ENCODE measurements at regions not wholly inside any gene's neighbourhood (a gene's known extent, or its start where the extent isn't known, plus 50 kb on each side); places are given as distances from the start of the nearest gene placed in this dataset.
"Not testable (repeated sequence)": the region's sequence is repeated elsewhere in the genome, so short reads cannot be mapped to it uniquely, and the experiment has no call there.

DNA sequence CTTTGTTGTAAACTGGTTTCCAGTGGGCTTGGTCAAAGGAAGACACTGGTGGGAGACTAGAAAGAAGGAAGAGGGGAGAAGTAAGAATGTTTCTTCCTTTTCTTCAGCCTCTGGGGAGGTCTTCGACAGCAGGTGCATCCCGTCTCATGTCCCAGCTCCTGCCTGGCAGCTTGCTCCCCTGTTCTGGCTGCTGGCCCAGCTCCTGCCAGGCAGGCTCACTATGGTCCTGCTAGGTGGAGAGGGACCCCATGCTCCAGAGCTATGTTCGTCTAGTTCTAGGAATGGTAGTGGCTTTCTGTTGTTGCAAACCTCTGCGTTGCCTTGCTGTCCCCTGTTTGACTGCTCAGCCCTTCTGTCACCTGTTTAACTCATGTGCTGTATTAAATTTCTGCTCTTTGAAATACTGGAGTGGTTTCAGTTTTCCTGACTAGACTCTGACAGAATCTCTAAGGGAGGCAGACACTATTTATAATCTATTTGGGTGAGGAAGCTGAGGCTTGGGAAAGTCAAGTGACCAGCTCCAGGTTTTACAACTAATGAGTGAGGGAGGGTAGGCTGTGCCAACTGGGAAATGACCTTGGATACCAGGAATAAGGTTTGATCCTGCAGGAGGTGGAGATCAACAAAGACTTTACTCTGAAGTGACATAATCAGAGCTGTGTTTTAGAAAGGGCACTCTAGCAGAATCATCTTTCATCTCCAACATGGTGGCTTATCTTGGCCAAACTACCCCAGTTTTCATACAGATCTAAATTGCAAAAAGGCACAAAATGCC lies 94.7 kb upstream of the DDHD1 start:
- Mint-ChIP-seq H3K4me1 (ENCODE audit: low read depth) (no peaks in the 10 kb centered on the region), H3K36me3 (ENCODE audit: low read depth) (no peaks in the 10 kb centered on the region), H3K27ac (no peak overlapping the region), H3K9me3 (peaks cover 15% of the 10 kb centered on the region), H3K27me3 (ENCODE audit: insufficient read depth) (peaks cover 5% of the 10 kb centered on the region), H3K4me3 (no peak overlapping the region)
- DNase-seq (ENCODE audit: low spot score): no peak
- intact Hi-C loops (cut with micrococcal nuclease): no loop called here

DNA sequence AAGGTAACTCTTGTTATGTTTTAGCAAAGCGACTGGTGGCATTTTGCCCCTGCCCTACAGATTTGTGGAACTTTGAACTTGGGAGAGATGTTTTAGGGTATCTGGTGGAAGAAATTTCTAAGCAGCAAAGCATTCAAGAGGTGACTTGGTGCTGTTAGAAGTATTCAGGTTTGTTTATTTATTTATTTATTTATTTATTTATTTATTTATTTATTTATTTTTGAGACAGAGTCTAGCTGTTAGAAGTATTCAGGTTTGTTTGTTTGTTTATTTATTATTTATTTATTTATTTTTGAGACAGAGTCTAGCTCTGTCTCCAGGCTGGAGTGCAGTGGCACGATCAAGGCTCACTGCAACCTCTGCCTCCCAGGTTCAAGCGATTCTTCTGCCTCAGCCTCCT lies 89.8 kb upstream of the DDHD1 start:
- H3K4me1 Mint-ChIP-seq (ENCODE audit: low read depth); H3K36me3 Mint-ChIP-seq (ENCODE audit: low read depth); H3K27me3 Mint-ChIP-seq (ENCODE audit: insufficient read depth); intact Hi-C loops (cut with micrococcal nuclease); DNase-seq (ENCODE audit: low spot score); H3K4me3 Mint-ChIP-seq; H3K27ac Mint-ChIP-seq: not testable (repeated sequence)
- peaks cover 24% of the 10 kb centered on the region for H3K9me3 Mint-ChIP-seq

DNA sequence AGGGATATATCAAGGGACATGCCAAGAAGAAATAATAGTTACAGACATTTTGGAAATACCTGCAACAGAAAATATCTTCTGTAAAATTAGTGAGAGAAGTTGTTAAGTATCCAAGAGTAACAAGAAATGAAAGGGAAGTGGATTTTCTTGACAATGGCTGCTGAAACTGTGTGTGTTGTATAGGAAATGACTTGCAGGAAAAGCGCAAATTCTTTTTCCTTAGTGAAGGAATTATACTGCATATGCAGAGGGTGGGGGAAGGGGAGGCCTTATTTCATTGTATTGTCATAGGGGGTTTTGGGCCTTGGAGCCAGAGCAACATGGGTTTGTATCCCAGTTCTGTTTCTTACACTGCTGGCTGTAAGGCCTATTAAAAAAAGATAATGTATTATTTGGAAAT lies 84.4 kb upstream of the DDHD1 start:
- no peak for DNase-seq (ENCODE audit: low spot score)
- H3K27ac Mint-ChIP-seq: no peak overlapping the region
- intact Hi-C loops (cut with micrococcal nuclease): no loop called here
- no peaks in the 10 kb centered on the region for H3K36me3 Mint-ChIP-seq (ENCODE audit: low read depth)
- no peaks in the 10 kb centered on the region for H3K4me1 Mint-ChIP-seq (ENCODE audit: low read depth)
- no peaks in the 10 kb centered on the region for H3K27me3 Mint-ChIP-seq (ENCODE audit: insufficient read depth)
- H3K4me3 Mint-ChIP-seq: no peak overlapping the region
- peaks cover 6% of the 10 kb centered on the region for H3K9me3 Mint-ChIP-seq

DNA sequence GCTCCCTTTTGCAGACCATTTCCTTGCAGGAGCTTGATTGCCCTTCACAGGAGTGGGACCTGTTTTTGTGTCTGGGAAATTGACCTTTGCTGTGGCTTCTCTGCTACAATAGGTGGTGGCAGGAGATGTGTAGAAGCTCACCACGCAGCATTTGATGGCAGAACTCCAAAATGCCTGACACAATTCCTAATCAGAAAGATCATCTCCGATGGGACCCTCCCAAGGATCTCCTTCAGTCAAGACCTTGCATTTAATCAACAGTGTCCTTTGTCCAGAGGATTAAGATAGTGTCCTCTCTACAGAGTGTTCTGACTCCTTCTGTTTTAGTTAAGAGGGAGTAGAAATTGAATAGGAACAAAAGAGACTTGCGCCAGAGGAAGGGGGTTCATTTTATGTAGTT lies 83.6 kb upstream of the DDHD1 start:
- no peaks in the 10 kb centered on the region for H3K36me3 Mint-ChIP-seq (ENCODE audit: low read depth)
- H3K27me3 Mint-ChIP-seq (ENCODE audit: insufficient read depth): no peaks in the 10 kb centered on the region
- intact Hi-C loops (cut with micrococcal nuclease): no loop called here
- DNase-seq (ENCODE audit: low spot score): no peak
- H3K27ac Mint-ChIP-seq: no peak overlapping the region
- H3K9me3 Mint-ChIP-seq: no peaks in the 10 kb centered on the region
- H3K4me3 Mint-ChIP-seq: no peak overlapping the region
- no peaks in the 10 kb centered on the region for H3K4me1 Mint-ChIP-seq (ENCODE audit: low read depth)

DNA sequence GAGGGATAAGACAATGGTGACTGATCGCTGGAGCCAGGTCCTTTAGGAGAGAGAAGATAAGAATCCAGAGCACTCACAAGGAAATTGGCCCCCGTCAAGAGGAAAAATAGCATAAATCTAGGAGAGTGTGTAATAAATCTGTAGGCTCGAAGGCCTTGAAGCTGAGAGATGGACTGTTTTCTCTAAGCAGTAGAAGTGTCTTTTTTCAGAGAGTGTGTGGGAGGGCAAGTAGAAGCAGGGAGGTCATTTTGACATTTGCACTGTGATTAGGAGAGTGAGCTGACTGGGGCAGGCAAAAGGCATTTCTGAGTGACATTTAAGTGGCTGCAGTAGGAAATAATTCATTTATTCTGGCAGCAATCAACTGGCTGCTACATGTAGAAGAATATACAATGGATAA lies 78.0 kb upstream of the DDHD1 start:
- Mint-ChIP-seq H3K9me3 (peaks cover 11% of the 10 kb centered on the region), H3K27me3 (ENCODE audit: insufficient read depth) (no peaks in the 10 kb centered on the region), H3K27ac (no peak overlapping the region), H3K4me3 (no peak overlapping the region), H3K4me1 (ENCODE audit: low read depth) (peaks cover 5% of the 10 kb centered on the region), H3K36me3 (ENCODE audit: low read depth) (peaks cover under 1% of the 10 kb centered on the region)
- DNase-seq (ENCODE audit: low spot score): no peak
- intact Hi-C loops (cut with micrococcal nuclease): no loop called here

DNA sequence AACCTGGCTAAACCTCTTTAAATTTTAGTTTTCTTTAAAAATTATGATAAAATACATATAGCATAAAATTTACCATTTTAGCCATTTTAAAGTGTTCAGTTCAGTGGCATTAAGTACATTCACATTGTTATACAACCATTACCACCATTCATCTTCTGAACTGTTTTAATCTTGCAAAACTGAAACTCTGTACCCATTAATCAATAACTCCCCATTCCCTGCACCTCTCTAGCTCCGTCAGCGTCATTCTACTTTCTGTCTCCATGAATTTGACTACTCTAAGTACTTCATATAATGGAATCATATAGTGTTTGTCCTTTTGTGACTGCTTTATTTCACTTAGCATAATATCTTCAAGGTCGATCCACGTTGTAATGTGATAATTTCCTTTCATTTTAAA lies 75.8 kb upstream of the DDHD1 start:
- intact Hi-C loops (cut with micrococcal nuclease): no loop called here
- no peak overlapping the region for H3K4me3 Mint-ChIP-seq
- H3K4me1 Mint-ChIP-seq (ENCODE audit: low read depth): peaks cover 5% of the 10 kb centered on the region
- H3K36me3 Mint-ChIP-seq (ENCODE audit: low read depth): peaks cover 3% of the 10 kb centered on the region
- peaks cover 2% of the 10 kb centered on the region for H3K27me3 Mint-ChIP-seq (ENCODE audit: insufficient read depth)
- no peak overlapping the region for H3K27ac Mint-ChIP-seq
- H3K9me3 Mint-ChIP-seq: peaks cover 33% of the 10 kb centered on the region
- no peak for DNase-seq (ENCODE audit: low spot score)

DNA sequence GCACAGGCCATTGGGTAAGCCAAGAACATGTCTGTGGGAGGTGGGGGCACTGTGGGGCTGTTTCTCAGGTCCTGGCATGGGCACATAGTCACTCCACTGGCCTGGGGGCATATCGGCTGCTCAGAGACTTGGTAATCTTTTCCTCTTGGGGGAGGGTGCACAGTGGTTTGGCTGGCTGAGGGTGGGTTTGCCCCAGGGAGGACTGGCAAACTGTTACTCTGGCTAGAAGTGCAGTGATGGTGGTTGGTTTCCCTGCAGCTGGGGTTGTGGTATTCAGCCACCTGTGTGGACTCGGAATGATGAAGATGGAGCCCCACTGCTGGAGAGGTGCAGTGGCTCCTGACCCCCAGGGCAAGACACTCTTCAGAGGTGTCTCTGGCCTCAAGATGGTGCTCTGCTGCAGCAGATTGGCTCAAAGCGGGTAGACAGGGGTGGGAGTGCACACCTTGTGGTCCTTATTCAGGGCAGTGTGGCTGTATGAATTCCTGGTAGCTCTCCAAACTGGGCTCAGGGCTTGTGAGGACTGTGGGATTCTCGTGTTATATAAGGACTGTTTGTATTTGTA lies 74.1 kb upstream of the DDHD1 start:
- H3K27ac Mint-ChIP-seq: no peak overlapping the region
- peaks cover 3% of the 10 kb centered on the region for H3K36me3 Mint-ChIP-seq (ENCODE audit: low read depth)
- peaks cover 5% of the 10 kb centered on the region for H3K4me1 Mint-ChIP-seq (ENCODE audit: low read depth)
- intact Hi-C loops (cut with micrococcal nuclease): no loop called here
- no peak overlapping the region for H3K4me3 Mint-ChIP-seq
- no peak for DNase-seq (ENCODE audit: low spot score)
- H3K9me3 Mint-ChIP-seq: peaks cover 37% of the 10 kb centered on the region
- H3K27me3 Mint-ChIP-seq (ENCODE audit: insufficient read depth): peaks cover 4% of the 10 kb centered on the region

DNA sequence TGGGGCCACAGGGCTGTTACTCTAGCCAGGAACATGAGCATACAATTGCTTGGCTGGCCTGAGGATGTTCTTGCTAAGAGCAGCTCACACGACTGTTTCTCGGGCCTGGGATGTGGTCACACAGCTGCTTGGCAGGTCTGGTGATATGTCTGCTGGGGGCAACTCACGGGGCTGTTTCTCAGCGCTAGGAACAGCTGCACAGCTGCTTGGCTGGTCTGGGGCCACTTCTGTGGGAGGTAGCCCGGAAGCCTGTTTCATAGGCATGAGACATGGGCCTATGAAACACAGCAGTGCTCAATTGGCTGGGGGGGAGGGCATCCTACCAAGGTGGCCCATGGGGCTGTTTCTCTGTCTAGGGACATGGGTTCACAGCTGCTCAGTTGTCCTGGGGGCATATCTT lies 73.4 kb upstream of the DDHD1 start:
- peaks cover 4% of the 10 kb centered on the region for H3K27me3 Mint-ChIP-seq (ENCODE audit: insufficient read depth)

DNA sequence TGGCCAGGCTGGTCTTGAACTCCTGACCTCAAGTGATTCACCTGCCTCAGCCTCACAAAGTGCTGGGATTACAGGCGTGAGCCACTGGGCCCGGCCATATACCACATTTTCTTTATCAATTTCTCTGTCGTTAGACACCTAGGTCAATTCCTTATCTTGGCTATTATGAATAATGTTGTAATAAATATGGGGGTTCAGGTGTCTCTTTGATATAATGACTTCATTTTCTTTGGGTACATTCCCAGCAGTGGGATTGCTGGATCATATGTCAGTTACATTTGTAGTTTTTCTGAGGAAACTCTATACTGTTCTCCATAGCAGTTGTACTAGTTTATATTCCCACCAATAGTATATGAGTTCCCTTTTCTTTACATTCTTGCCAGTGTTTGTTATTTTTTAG lies 67.8 kb upstream of the DDHD1 start:
- Mint-ChIP-seq H3K36me3 (ENCODE audit: low read depth) (peaks cover under 1% of the 10 kb centered on the region), H3K4me1 (ENCODE audit: low read depth) (peaks cover 6% of the 10 kb centered on the region)
- intact Hi-C loops (cut with micrococcal nuclease): no loop called here

More for the DNA sequence above, 73.4 kb upstream of the DDHD1 start:
- Mint-ChIP-seq H3K36me3 (ENCODE audit: low read depth) (peaks cover 3% of the 10 kb centered on the region), H3K9me3 (peaks cover 36% of the 10 kb centered on the region), H3K4me1 (ENCODE audit: low read depth) (peaks cover 5% of the 10 kb centered on the region), H3K27ac (no peak overlapping the region), H3K4me3 (no peak overlapping the region)
- intact Hi-C loops (cut with micrococcal nuclease): no loop called here
- DNase-seq (ENCODE audit: low spot score): no peak

DNA sequence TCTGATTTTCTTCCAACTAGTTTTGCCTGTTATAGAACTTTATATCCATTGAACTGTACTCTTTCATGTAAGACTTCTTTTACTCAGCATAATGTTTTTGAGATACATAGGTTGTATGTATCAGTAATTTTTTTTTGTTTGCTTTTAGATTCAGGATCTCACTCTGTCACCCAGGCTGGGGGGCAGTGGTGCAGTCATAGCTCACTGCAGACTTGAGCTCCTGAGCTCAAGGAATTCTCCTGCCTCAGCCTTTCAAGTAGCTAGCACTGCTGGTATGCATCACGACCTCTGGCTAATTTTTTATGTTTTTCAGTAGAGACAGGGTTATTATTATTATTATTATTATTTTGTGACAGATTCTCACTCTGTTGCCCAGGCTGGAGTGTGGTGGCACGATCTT lies 65.0 kb upstream of the DDHD1 start:
- no peaks in the 10 kb centered on the region for H3K27me3 Mint-ChIP-seq (ENCODE audit: insufficient read depth)
- H3K4me3 Mint-ChIP-seq: peak overlapping the region; percentile 85
- H3K4me1 Mint-ChIP-seq (ENCODE audit: low read depth): peaks cover 6% of the 10 kb centered on the region
- H3K36me3 Mint-ChIP-seq (ENCODE audit: low read depth): no peaks in the 10 kb centered on the region
- no peak for DNase-seq (ENCODE audit: low spot score)
- intact Hi-C loops (cut with micrococcal nuclease): no loop called here
- H3K9me3 Mint-ChIP-seq: peaks cover 1% of the 10 kb centered on the region
- H3K27ac Mint-ChIP-seq: peak overlapping the region; percentile 10

More for the DNA sequence above, 67.8 kb upstream of the DDHD1 start:
- no peak for DNase-seq (ENCODE audit: low spot score)
- Mint-ChIP-seq H3K9me3 (peaks cover 23% of the 10 kb centered on the region), H3K27ac (no peak overlapping the region), H3K27me3 (ENCODE audit: insufficient read depth) (peaks cover 4% of the 10 kb centered on the region), H3K4me3 (no peak overlapping the region)

DNA sequence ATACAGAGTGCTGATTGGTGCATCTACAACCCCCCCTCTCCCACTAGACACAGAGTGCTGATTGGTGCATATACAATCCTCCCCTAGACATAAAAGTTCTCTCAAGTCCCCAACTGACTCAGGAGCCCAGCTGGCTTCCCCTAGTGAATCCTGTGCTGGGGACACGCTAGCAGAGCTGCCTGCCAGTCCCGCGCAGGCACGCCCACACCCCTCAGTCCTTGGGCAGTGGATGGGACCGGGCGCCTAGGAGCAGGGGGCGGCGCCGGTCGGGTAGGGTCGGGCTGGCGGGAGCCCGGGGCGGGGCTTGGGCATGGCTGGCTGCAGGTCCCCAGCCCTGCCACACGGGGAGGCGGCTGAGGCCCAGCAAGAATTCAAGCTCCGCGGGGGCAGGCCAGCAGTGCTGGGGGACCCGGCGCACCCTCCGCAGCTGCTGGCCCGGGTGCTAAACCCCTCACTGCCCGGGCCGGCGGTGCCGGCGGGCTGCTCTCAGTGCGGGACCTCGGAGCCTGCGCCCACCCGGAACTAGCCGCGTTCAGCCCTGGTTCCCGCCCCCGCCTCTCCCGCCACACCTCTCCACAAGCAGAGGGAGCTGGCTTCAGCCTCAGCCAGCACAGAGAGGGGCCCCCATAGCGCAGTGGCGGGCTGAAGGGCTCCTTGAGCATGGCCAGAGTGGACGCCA lies 64.3 kb upstream of the DDHD1 start:
- H3K4me3 Mint-ChIP-seq: peak overlapping the region; percentile 85
- H3K9me3 Mint-ChIP-seq: no peaks in the 10 kb centered on the region
- peak overlapping the region; percentile 59 for H3K27ac Mint-ChIP-seq
- DNase-seq (ENCODE audit: low spot score): peak; percentile 70
- no peaks in the 10 kb centered on the region for H3K36me3 Mint-ChIP-seq (ENCODE audit: low read depth)
- peaks cover 6% of the 10 kb centered on the region for H3K4me1 Mint-ChIP-seq (ENCODE audit: low read depth)
- intact Hi-C loops (cut with micrococcal nuclease): loop anchor here (1.0 kb wide), 2 partner anchors 26 to 64 kb away; partner anchors contain the start of gene DDHD1
- no peaks in the 10 kb centered on the region for H3K27me3 Mint-ChIP-seq (ENCODE audit: insufficient read depth)

DNA sequence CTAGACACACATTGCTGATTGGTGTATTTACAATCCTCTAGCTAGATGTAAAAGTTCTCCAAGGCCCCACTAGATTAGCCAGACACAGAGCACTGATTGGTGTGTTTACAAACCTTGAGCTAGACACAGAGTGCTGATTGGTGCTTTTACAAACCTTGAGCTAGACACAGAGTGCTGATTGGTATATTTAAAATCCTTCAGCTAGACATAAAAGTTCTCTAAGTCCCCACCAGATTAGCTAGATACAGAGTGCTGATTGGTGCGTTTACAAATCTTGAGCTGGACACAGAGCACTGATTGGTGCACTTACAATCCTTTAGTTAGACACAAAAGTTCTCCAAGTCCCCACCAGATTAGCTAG lies 63.8 kb upstream of the DDHD1 start:
- H3K27ac Mint-ChIP-seq, H3K9me3 Mint-ChIP-seq: not testable (repeated sequence)
- intact Hi-C loops (cut with micrococcal nuclease): loop anchor here (1.0 kb wide), 2 partner anchors 26 to 64 kb away; partner anchors contain the start of gene DDHD1

DNA sequence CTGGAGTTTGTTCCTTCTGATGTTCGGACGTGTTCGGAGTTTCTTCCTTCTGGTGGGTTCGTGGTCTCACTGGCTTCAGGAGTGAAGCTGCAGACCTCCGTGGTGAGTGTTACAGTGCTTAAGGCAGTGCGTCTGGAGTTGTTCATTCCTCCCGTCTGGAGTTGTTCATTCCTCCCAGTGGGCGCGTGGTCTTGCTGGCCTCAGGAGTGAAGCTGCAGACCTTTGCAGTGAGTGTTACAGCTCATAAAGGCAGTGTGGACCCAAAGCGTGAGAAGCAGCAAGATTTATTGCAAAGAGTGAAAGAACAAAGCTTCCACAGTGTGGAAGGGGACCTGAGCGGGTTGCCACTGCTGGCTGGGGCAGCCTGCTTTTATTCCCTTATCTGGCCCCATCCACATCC lies 63.4 kb upstream of the DDHD1 start:
- H3K36me3 Mint-ChIP-seq (ENCODE audit: low read depth); H3K4me3 Mint-ChIP-seq; intact Hi-C loops (cut with micrococcal nuclease); H3K4me1 Mint-ChIP-seq (ENCODE audit: low read depth); DNase-seq (ENCODE audit: low spot score); H3K27me3 Mint-ChIP-seq (ENCODE audit: insufficient read depth); H3K27ac Mint-ChIP-seq; H3K9me3 Mint-ChIP-seq: not testable (repeated sequence)

More for the DNA sequence above, 63.8 kb upstream of the DDHD1 start:
- not testable (repeated sequence) for DNase-seq (ENCODE audit: low spot score); H3K4me1 Mint-ChIP-seq (ENCODE audit: low read depth); H3K36me3 Mint-ChIP-seq (ENCODE audit: low read depth); H3K27me3 Mint-ChIP-seq (ENCODE audit: insufficient read depth)
- peak overlapping the region; percentile 85 for H3K4me3 Mint-ChIP-seq

Measured in activated T-helper 1 cell treated with anti-CD3 and anti-CD28 coated beads, Interleukin-12 subunit alpha, Interleukin-12 subunit beta, Interleukin-2, Interleukin-4 antibody, amounts not matched to agents 30 ng/mL and 10 ng/mL and 1 ng/mL, durations not matched to agents 14 hours and 24 hours and 36 hours (primary cell).